ENCODE measurements at regions not wholly inside any gene's neighbourhood (a gene's known extent, or its start where the extent isn't known, plus 50 kb on each side); places are given as distances from the start of the nearest gene placed in this dataset.

- BruUV-seq (replicated peaks) = no TSS peak
- TF ChIP-seq EZH2 (IDR thresholded peaks at IDR 0.05; ENCODE audit: low read length, unreplicated experiment) = no peak
- TF ChIP-seq EZH2phosphoT487 (IDR thresholded peaks at IDR 0.05; ENCODE audit: borderline replicate concordance, low read length) = no peak
- TF ChIP-seq CTCF (conservative IDR thresholded peaks at IDR 0.05; ENCODE audit: low read depth, low read length) = no peak
- ATAC-seq = no peak
- Histone ChIP-seq H2AFZ (ENCODE audit: low read length) (no peak overlapping the region), H3K27ac (ENCODE audit: low read length) (no peak overlapping the region), H3K4me1 (ENCODE audit: insufficient read depth, low read length) (no peaks in the 10 kb centered on the region), H3K9me2 (replicated peaks; ENCODE audit: low read length) (no peaks in the 10 kb centered on the region), H3K4me3 (ENCODE audit: low read length) (no peak overlapping the region), H3K79me2 (ENCODE audit: low read length) (no peaks in the 10 kb centered on the region), H3K4me2 (ENCODE audit: low read length) (no peak overlapping the region), H3K36me3 (ENCODE audit: low read depth, low read length) (no peaks in the 10 kb centered on the region), H3K9ac (ENCODE audit: low read length) (no peak overlapping the region), H4K20me1 (ENCODE audit: low read length) (no peaks in the 10 kb centered on the region), H3F3A (ENCODE audit: low read length, unreplicated experiment) (no peaks in the 10 kb centered on the region), H3K9me3 (ENCODE audit: low read length) (no peaks in the 10 kb centered on the region), H3K27me3 (ENCODE audit: low read length) (peaks cover 26% of the 10 kb centered on the region)
- POLR2A ChIA-PET (ENCODE audit: unreplicated experiment) = no interaction called here
- CTCF ChIA-PET = no interaction called here
- intact Hi-C loops (cut with micrococcal nuclease) = no loop called here
- DNase-seq = no peak
Observed at GRCh38 chr11:96652516-96652915, 262.7 kb downstream of the JRKL start.

- Histone ChIP-seq H3K4me2 (ENCODE audit: low read length) (no peak overlapping the region), H3K4me3 (ENCODE audit: low read length) (no peak overlapping the region), H4K20me1 (ENCODE audit: low read length) (no peaks in the 10 kb centered on the region), H2AFZ (ENCODE audit: low read length) (no peak overlapping the region), H3K9ac (ENCODE audit: low read length) (no peak overlapping the region), H3K4me1 (ENCODE audit: insufficient read depth, low read length) (no peaks in the 10 kb centered on the region), H3K79me2 (ENCODE audit: low read length) (no peaks in the 10 kb centered on the region), H3K27ac (ENCODE audit: low read length) (no peak overlapping the region), H3K36me3 (ENCODE audit: low read depth, low read length) (no peaks in the 10 kb centered on the region), H3K9me3 (ENCODE audit: low read length) (no peaks in the 10 kb centered on the region), H3K9me2 (replicated peaks; ENCODE audit: low read length) (no peaks in the 10 kb centered on the region), H3F3A (ENCODE audit: low read length, unreplicated experiment) (no peaks in the 10 kb centered on the region), H3K27me3 (ENCODE audit: low read length) (peaks cover 38% of the 10 kb centered on the region)
- CTCF ChIA-PET = no interaction called here
- TF ChIP-seq EZH2 (IDR thresholded peaks at IDR 0.05; ENCODE audit: low read length, unreplicated experiment) = no peak
- TF ChIP-seq CTCF (conservative IDR thresholded peaks at IDR 0.05; ENCODE audit: low read depth, low read length) = no peak
- TF ChIP-seq EZH2phosphoT487 (IDR thresholded peaks at IDR 0.05; ENCODE audit: borderline replicate concordance, low read length) = no peak
- POLR2A ChIA-PET (ENCODE audit: unreplicated experiment) = no interaction called here
- DNase-seq = no peak
- no TSS peak for BruUV-seq (replicated peaks)
- ATAC-seq = no peak
- intact Hi-C loops (cut with micrococcal nuclease) = no loop called here
Observed at GRCh38 chr11:96655474-96655873, 265.7 kb downstream of the JRKL start.

GRCh38 chr11:96658436-96658835 is 268.6 kb downstream of the JRKL start:
- no peaks in the 10 kb centered on the region for H3K36me3 ChIP-seq (ENCODE audit: low read depth, low read length)
- no peaks in the 10 kb centered on the region for H3F3A ChIP-seq (ENCODE audit: low read length, unreplicated experiment)
- intact Hi-C loops (cut with micrococcal nuclease) = no loop called here
- CTCF ChIA-PET = interaction anchor here (0.6 kb wide), 1 partner anchor 193 kb away, joined by 3 read pairs; no protein-coding TSS in a partner anchor
- peaks cover 41% of the 10 kb centered on the region for H3K27me3 ChIP-seq (ENCODE audit: low read length)
- H3K9me3 ChIP-seq (ENCODE audit: low read length) = no peaks in the 10 kb centered on the region
- H3K4me2 ChIP-seq (ENCODE audit: low read length) = no peak overlapping the region
- ATAC-seq (no peak), DNase-seq (no peak)
- H3K9ac ChIP-seq (ENCODE audit: low read length) = no peak overlapping the region
- H3K4me3 ChIP-seq (ENCODE audit: low read length) = no peak overlapping the region
- TF ChIP-seq EZH2phosphoT487 (IDR thresholded peaks at IDR 0.05; ENCODE audit: borderline replicate concordance, low read length) (no peak), CTCF (conservative IDR thresholded peaks at IDR 0.05; ENCODE audit: low read depth, low read length) (no peak), EZH2 (IDR thresholded peaks at IDR 0.05; ENCODE audit: low read length, unreplicated experiment) (no peak)
- H2AFZ ChIP-seq (ENCODE audit: low read length) = no peak overlapping the region
- POLR2A ChIA-PET (ENCODE audit: unreplicated experiment) = no interaction called here
- no peaks in the 10 kb centered on the region for H3K4me1 ChIP-seq (ENCODE audit: insufficient read depth, low read length)
- H3K27ac ChIP-seq (ENCODE audit: low read length) = no peak overlapping the region
- no peaks in the 10 kb centered on the region for H4K20me1 ChIP-seq (ENCODE audit: low read length)
- H3K9me2 ChIP-seq (replicated peaks; ENCODE audit: low read length) = no peaks in the 10 kb centered on the region
- no peaks in the 10 kb centered on the region for H3K79me2 ChIP-seq (ENCODE audit: low read length)
- BruUV-seq (replicated peaks) = no TSS peak
